ENCODE measurements at regions not wholly inside any gene's neighbourhood (a gene's known extent, or its start where the extent isn't known, plus 50 kb on each side); places are given as distances from the start of the nearest gene placed in this dataset.

DNA sequence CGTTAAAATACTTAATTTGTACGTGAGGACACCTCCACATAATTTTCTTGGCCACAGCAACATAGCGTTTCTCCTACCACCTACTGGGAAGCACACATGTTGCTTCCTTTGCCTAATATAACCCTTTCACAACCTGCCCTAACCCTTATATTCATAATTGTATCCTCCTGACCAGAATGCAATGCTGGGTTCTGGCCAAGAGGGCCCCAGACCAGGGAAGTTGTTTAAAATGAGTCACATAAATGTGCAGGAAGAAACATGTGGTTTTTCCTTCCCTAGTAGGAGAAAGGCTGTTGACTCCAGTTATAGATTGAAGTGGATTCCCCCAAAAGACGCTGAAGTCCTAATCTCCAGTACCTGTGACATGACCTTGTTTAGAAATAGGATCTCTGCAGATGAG lies 187.3 kb downstream of the NUFIP1 start:
- TF ChIP-seq, protein P1, sequence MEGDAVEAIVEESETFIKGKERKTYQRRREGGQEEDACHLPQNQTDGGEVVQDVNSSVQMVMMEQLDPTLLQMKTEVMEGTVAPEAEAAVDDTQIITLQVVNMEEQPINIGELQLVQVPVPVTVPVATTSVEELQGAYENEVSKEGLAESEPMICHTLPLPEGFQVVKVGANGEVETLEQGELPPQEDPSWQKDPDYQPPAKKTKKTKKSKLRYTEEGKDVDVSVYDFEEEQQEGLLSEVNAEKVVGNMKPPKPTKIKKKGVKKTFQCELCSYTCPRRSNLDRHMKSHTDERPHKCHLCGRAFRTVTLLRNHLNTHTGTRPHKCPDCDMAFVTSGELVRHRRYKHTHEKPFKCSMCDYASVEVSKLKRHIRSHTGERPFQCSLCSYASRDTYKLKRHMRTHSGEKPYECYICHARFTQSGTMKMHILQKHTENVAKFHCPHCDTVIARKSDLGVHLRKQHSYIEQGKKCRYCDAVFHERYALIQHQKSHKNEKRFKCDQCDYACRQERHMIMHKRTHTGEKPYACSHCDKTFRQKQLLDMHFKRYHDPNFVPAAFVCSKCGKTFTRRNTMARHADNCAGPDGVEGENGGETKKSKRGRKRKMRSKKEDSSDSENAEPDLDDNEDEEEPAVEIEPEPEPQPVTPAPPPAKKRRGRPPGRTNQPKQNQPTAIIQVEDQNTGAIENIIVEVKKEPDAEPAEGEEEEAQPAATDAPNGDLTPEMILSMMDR (IDR thresholded peaks at IDR 0.05; ENCODE audit: low read length): no peak
- TF ChIP-seq EZH2 (IDR thresholded peaks at IDR 0.05; ENCODE audit: borderline replicate concordance, low read length): no peak

All from OCI-LY1 (cell line).